ENCODE measurements at regions not wholly inside any gene's neighbourhood (a gene's known extent, or its start where the extent isn't known, plus 50 kb on each side); places are given as distances from the start of the nearest gene placed in this dataset.

DNA sequence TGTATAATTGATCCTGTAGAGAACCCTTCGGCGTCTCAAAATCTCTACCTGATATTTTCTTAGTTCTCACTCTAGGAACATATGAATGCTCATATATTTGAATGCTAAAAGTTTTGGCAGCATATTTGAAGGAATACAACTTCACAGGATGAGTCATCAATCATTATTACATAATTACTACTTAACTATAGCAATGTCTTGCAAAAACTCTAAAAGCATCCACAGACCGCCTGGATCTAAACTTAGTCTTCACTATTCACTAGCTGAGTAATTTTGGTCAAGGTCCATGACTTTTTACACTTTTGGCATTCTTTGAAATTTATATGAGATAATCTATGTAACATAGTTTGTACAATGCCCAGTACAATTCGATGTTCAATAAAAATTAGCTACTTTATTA is 194.7 kb downstream of the DTHD1 start:
- intact Hi-C loops (cut with micrococcal nuclease; ENCODE audit: unreplicated experiment), result no loop called here
- CTCF ChIA-PET, result interaction anchor here (0.6 to 0.7 kb wide), 2 partner anchors 68 to 1184 kb away, joined by 3 to 4 read pairs; no protein-coding TSS in a partner anchor
- DNase-seq, result no peak

DNA sequence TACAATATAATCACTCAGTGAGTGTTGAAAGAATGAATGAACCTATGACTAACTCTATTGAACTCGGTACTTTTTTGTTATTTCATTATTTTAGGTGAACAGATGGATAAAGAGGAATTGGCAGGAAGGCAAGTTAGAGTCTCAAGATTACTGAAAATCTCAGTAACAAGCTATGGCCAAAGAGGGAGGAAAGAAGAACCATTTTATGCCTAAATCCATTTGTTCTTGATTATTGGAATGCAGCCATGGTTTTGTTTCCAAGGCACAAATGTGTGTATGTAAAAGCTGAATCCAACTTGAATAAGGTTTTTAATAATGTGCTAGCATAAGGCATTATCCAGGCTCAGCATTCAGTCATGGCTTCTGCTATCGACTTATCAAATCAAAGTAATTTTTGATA is 196.4 kb downstream of the DTHD1 start:
- Mint-ChIP-seq H3K36me3 (ENCODE audit: insufficient read depth, unreplicated experiment) (no peaks in the 10 kb centered on the region), H3K27ac (ENCODE audit: unreplicated experiment) (no peak overlapping the region), H3K27me3 (ENCODE audit: unreplicated experiment) (no peaks in the 10 kb centered on the region), H3K4me1 (ENCODE audit: low read depth, unreplicated experiment) (no peaks in the 10 kb centered on the region), H3K9me3 (ENCODE audit: low read depth, unreplicated experiment) (no peaks in the 10 kb centered on the region), H3K4me3 (ENCODE audit: low read depth, unreplicated experiment) (no peak overlapping the region)
- intact Hi-C loops (cut with micrococcal nuclease; ENCODE audit: unreplicated experiment), result no loop called here
- DNase-seq, result no peak
- BruUV-seq (replicated peaks), result no TSS peak
- TF ChIP-seq CTCF (IDR thresholded peaks at IDR 0.05; ENCODE audit: unreplicated experiment), result no peak
- CTCF ChIA-PET, result no interaction called here

More for the DNA sequence above, 194.7 kb downstream of the DTHD1 start:
- Mint-ChIP-seq H3K9me3 (ENCODE audit: low read depth, unreplicated experiment) (no peaks in the 10 kb centered on the region), H3K4me3 (ENCODE audit: low read depth, unreplicated experiment) (no peak overlapping the region), H3K27me3 (ENCODE audit: unreplicated experiment) (no peaks in the 10 kb centered on the region), H3K27ac (ENCODE audit: unreplicated experiment) (no peak overlapping the region), H3K4me1 (ENCODE audit: low read depth, unreplicated experiment) (no peaks in the 10 kb centered on the region), H3K36me3 (ENCODE audit: insufficient read depth, unreplicated experiment) (no peaks in the 10 kb centered on the region)
- BruUV-seq (replicated peaks), result no TSS peak
- TF ChIP-seq CTCF (IDR thresholded peaks at IDR 0.05; ENCODE audit: unreplicated experiment), result no peak

- Mint-ChIP-seq H3K9me3 (ENCODE audit: low read depth, unreplicated experiment) (no peaks in the 10 kb centered on the region), H3K27me3 (ENCODE audit: unreplicated experiment) (no peaks in the 10 kb centered on the region), H3K36me3 (ENCODE audit: insufficient read depth, unreplicated experiment) (no peaks in the 10 kb centered on the region), H3K4me3 (ENCODE audit: low read depth, unreplicated experiment) (no peak overlapping the region), H3K27ac (ENCODE audit: unreplicated experiment) (no peak overlapping the region), H3K4me1 (ENCODE audit: low read depth, unreplicated experiment) (no peaks in the 10 kb centered on the region)
- CTCF ChIA-PET, result no interaction called here
- intact Hi-C loops (cut with micrococcal nuclease; ENCODE audit: unreplicated experiment), result no loop called here
- no peak for DNase-seq
- TF ChIP-seq CTCF (IDR thresholded peaks at IDR 0.05; ENCODE audit: unreplicated experiment), result no peak
- BruUV-seq (replicated peaks), result no TSS peak
Observed at GRCh38 chr4:36485885-36486284, 204.5 kb downstream of the DTHD1 start.

DNA sequence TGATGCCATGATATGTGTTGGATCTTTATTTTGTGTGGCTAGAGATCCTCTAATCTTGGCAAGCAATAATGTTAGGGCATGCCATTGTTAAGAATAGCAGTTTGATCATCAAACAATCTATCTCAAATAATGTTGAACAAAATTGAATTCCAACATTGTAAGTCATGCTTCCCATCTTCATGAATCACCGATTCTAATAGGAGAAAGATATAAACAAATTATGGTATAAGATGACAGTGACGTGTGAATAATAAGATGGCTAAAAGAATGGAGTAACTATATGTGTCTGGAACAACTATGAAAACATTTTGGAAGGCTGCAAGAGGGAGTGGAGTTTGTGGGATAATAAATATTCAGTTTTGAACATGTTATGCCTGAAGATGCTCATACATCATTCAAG is 208.4 kb downstream of the DTHD1 start:
- no peak for TF ChIP-seq CTCF (IDR thresholded peaks at IDR 0.05; ENCODE audit: unreplicated experiment)
- H3K27me3 Mint-ChIP-seq (ENCODE audit: unreplicated experiment), result no peaks in the 10 kb centered on the region
- CTCF ChIA-PET, result no interaction called here
- no peak overlapping the region for H3K4me3 Mint-ChIP-seq (ENCODE audit: low read depth, unreplicated experiment)
- no TSS peak for BruUV-seq (replicated peaks)
- intact Hi-C loops (cut with micrococcal nuclease; ENCODE audit: unreplicated experiment), result no loop called here
- H3K27ac Mint-ChIP-seq (ENCODE audit: unreplicated experiment), result no peak overlapping the region
- no peaks in the 10 kb centered on the region for H3K4me1 Mint-ChIP-seq (ENCODE audit: low read depth, unreplicated experiment)
- H3K9me3 Mint-ChIP-seq (ENCODE audit: low read depth, unreplicated experiment), result no peaks in the 10 kb centered on the region
- no peak for DNase-seq
- no peaks in the 10 kb centered on the region for H3K36me3 Mint-ChIP-seq (ENCODE audit: insufficient read depth, unreplicated experiment)

- Mint-ChIP-seq H3K4me1 (ENCODE audit: low read depth, unreplicated experiment) (no peaks in the 10 kb centered on the region), H3K9me3 (ENCODE audit: low read depth, unreplicated experiment) (no peaks in the 10 kb centered on the region)
- BruUV-seq (replicated peaks), result no TSS peak
Observed at GRCh38 chr4:36492041-36492440, 210.6 kb downstream of the DTHD1 start.

More at GRCh38 chr4:36492041-36492440, 210.6 kb downstream of the DTHD1 start:
- CTCF ChIA-PET, result no interaction called here
- intact Hi-C loops (cut with micrococcal nuclease; ENCODE audit: unreplicated experiment), result no loop called here
- no peak for DNase-seq
- Mint-ChIP-seq H3K27ac (ENCODE audit: unreplicated experiment) (no peak overlapping the region), H3K27me3 (ENCODE audit: unreplicated experiment) (no peaks in the 10 kb centered on the region), H3K4me3 (ENCODE audit: low read depth, unreplicated experiment) (no peak overlapping the region), H3K36me3 (ENCODE audit: insufficient read depth, unreplicated experiment) (no peaks in the 10 kb centered on the region)
- TF ChIP-seq CTCF (IDR thresholded peaks at IDR 0.05; ENCODE audit: unreplicated experiment), result no peak

Data from Calu3 (cell line).